Heart left ventricle (tissue), 13 donors: ENCODE measurements at regions not wholly inside any gene's neighbourhood (a gene's known extent, or its start where the extent isn't known, plus 50 kb on each side); places are given as distances from the start of the nearest gene placed in this dataset.
"Not testable (repeated sequence)": the region's sequence is repeated elsewhere in the genome, so short reads cannot be mapped to it uniquely, and the experiment has no call there.

Experiments used
- CTCF ChIP-seq, 12 donors: fragments of 200-600 bp; sonication (generic) in 4 of 12; IDR thresholded peaks; one replicate each; pipeline versions ENCODE4 v1.5.0 to v1.8.0; 2018 to 2022; ENCODE audit warnings: antibody characterized with exemption in 12 of 12, mild to moderate bottlenecking in 5 of 12
- POLR2A ChIP-seq, 2 donors: fragments of 450-650 bp; IDR thresholded peaks; one replicate each; pipeline ENCODE4 v1.6.1; 2017; ENCODE audit warnings: antibody characterized with exemption in 2 of 2, mild to moderate bottlenecking in 2 of 2, moderate library complexity in 2 of 2
- donor health status: ischemic (EF 13 %, LVEDD 7.1; RV severe dilation, severe dysfunction).
- donor health status: DM: no; HTN: yes; CAD: no.
- donor health status: DM: no; HTN: no; CAD: no.
- donor health status: ischemic (EF 25% LVEDD 6.9; RV normal size, moderate dysfunction).
- donor health status: ischemic (EF 25% LVEDD 5.7; RV mildly dilated, moderate dysfunction).
- donor health status: ischemic (EF 35%, LVEDD 5.7; RV mildly dilated, moderate dysfunction).
- donor health status: nonischemic (EF 11% LVEDD 7.7; RV severe dilation, severe dysfunction).
- donor health status: DM: yes; HTN: yes; CAD: no.
- donor health status: PGD.
- donor health status: ischemic (EF 29% LVEDD 5.4; RV normal size, mild dysfunction).
- donor health status: nonischemic (EF 23%, LVEDD 6.1; RV moderate dilation, normal function).

GRCh38 chr2:237212356-237213279 is 126.9 kb downstream of the COPS8 start:
- not testable (repeated sequence) for TF ChIP-seq POLR2A, CTCF (IDR thresholded peaks at IDR 0.05)
